ENCODE measurements at regions not wholly inside any gene's neighbourhood (a gene's known extent, or its start where the extent isn't known, plus 50 kb on each side); places are given as distances from the start of the nearest gene placed in this dataset.

- Histone ChIP-seq H3K9ac (ENCODE audit: low read length) (no peak overlapping the region), H3K36me3 (replicated peaks; ENCODE audit: insufficient read depth, low read length) (no peaks in the 10 kb centered on the region), H3K9me3 (replicated peaks; ENCODE audit: insufficient read depth, low read length) (no peaks in the 10 kb centered on the region), H3K27me3 (replicated peaks; ENCODE audit: insufficient read depth, low read length) (no peaks in the 10 kb centered on the region), H3K4me1 (ENCODE audit: low read length) (no peaks in the 10 kb centered on the region), H3K27ac (ENCODE audit: low read length) (no peak overlapping the region), H4K20me1 (ENCODE audit: insufficient read depth, low read length) (no peaks in the 10 kb centered on the region), H3K4me3 (ENCODE audit: low read length) (no peak overlapping the region), H2AFZ (ENCODE audit: low read length) (no peak overlapping the region), H3K79me2 (ENCODE audit: low read length) (no peaks in the 10 kb centered on the region), H3F3A (ENCODE audit: insufficient read depth, low read length) (no peaks in the 10 kb centered on the region), H3K4me2 (ENCODE audit: low read depth, low read length) (no peak overlapping the region), H3K9me2 (replicated peaks; ENCODE audit: insufficient read depth, low read length) (no peaks in the 10 kb centered on the region)
- TF ChIP-seq EZH2phosphoT487 (IDR thresholded peaks at IDR 0.05; ENCODE audit: low read length) = no peak
- TF ChIP-seq EZH2 (optimal IDR thresholded peaks at IDR 0.05; ENCODE audit: low read depth, low read length) = no peak
- TF ChIP-seq CTCF (IDR thresholded peaks at IDR 0.05; ENCODE audit: low read length) = no peak
- no peak for DNase-seq
Measured at GRCh38 chr7:16205466-16205865, 215.9 kb downstream of the CRPPA start.

GRCh38 chr7:16204953-16205352 lies 216.4 kb downstream of the CRPPA start:
- no peaks in the 10 kb centered on the region for H3F3A ChIP-seq (ENCODE audit: insufficient read depth, low read length)
- no peak overlapping the region for H3K4me2 ChIP-seq (ENCODE audit: low read depth, low read length)

GRCh38 chr7:16203065-16203464 lies 218.3 kb downstream of the CRPPA start:
- H3K4me3 ChIP-seq (ENCODE audit: low read length) = no peak overlapping the region

More at GRCh38 chr7:16204953-16205352, 216.4 kb downstream of the CRPPA start:
- no peaks in the 10 kb centered on the region for H3K4me1 ChIP-seq (ENCODE audit: low read length)
- TF ChIP-seq EZH2phosphoT487 (IDR thresholded peaks at IDR 0.05; ENCODE audit: low read length) (no peak), EZH2 (optimal IDR thresholded peaks at IDR 0.05; ENCODE audit: low read depth, low read length) (no peak), CTCF (IDR thresholded peaks at IDR 0.05; ENCODE audit: low read length) (no peak)
- H3K9me2 ChIP-seq (replicated peaks; ENCODE audit: insufficient read depth, low read length) = no peaks in the 10 kb centered on the region
- no peaks in the 10 kb centered on the region for H3K9me3 ChIP-seq (replicated peaks; ENCODE audit: insufficient read depth, low read length)
- no peaks in the 10 kb centered on the region for H3K36me3 ChIP-seq (replicated peaks; ENCODE audit: insufficient read depth, low read length)
- no peaks in the 10 kb centered on the region for H3K27me3 ChIP-seq (replicated peaks; ENCODE audit: insufficient read depth, low read length)
- H4K20me1 ChIP-seq (ENCODE audit: insufficient read depth, low read length) = no peaks in the 10 kb centered on the region
- H2AFZ ChIP-seq (ENCODE audit: low read length) = no peak overlapping the region
- no peaks in the 10 kb centered on the region for H3K79me2 ChIP-seq (ENCODE audit: low read length)
- no peak for DNase-seq
- no peak overlapping the region for H3K27ac ChIP-seq (ENCODE audit: low read length)
- H3K9ac ChIP-seq (ENCODE audit: low read length) = no peak overlapping the region
- no peak overlapping the region for H3K4me3 ChIP-seq (ENCODE audit: low read length)

More at GRCh38 chr7:16203065-16203464, 218.3 kb downstream of the CRPPA start:
- Histone ChIP-seq H3K27me3 (replicated peaks; ENCODE audit: insufficient read depth, low read length) (no peaks in the 10 kb centered on the region), H3K4me1 (ENCODE audit: low read length) (no peaks in the 10 kb centered on the region), H3K79me2 (ENCODE audit: low read length) (no peaks in the 10 kb centered on the region), H3F3A (ENCODE audit: insufficient read depth, low read length) (no peaks in the 10 kb centered on the region), H3K9ac (ENCODE audit: low read length) (no peak overlapping the region), H3K9me2 (replicated peaks; ENCODE audit: insufficient read depth, low read length) (no peaks in the 10 kb centered on the region), H3K36me3 (replicated peaks; ENCODE audit: insufficient read depth, low read length) (no peaks in the 10 kb centered on the region), H3K27ac (ENCODE audit: low read length) (no peak overlapping the region), H2AFZ (ENCODE audit: low read length) (no peak overlapping the region), H3K9me3 (replicated peaks; ENCODE audit: insufficient read depth, low read length) (no peaks in the 10 kb centered on the region), H4K20me1 (ENCODE audit: insufficient read depth, low read length) (no peaks in the 10 kb centered on the region), H3K4me2 (ENCODE audit: low read depth, low read length) (no peak overlapping the region)
- DNase-seq = no peak
- no peak for TF ChIP-seq EZH2phosphoT487 (IDR thresholded peaks at IDR 0.05; ENCODE audit: low read length)
- TF ChIP-seq CTCF (IDR thresholded peaks at IDR 0.05; ENCODE audit: low read length) = no peak
- TF ChIP-seq EZH2 (optimal IDR thresholded peaks at IDR 0.05; ENCODE audit: low read depth, low read length) = no peak

Measured in MM.1S (cell line).